T-cell (primary cell): ENCODE measurements at regions not wholly inside any gene's neighbourhood (a gene's known extent, or its start where the extent isn't known, plus 50 kb on each side); places are given as distances from the start of the nearest gene placed in this dataset.

Experiments
- ATAC-seq, 4 experiments: fragments of 200-7000 bp in 3 of 4; fragments of 150-1000 bp in 1 of 4; cut with Tn5 transposase; replicated peaks in 1 of 4; 1 replicate in 3 of 4; 2 replicates in 1 of 4; pipeline ENCODE4 v1.10.0; 2021; ENCODE audit warnings: moderate library complexity in 3 of 4, mild to moderate bottlenecking in 2 of 4, moderate number of reproducible peaks in 1 of 4
- CTCF ChIA-PET, 2 donors: fragments of 300-600 bp; sonication (Branson Sonifier 250); formaldehyde crosslinking; loops; one replicate each; lab custom pipeline; 2022; ENCODE audit warnings: antibody characterized with exemption in 2 of 2; lab: Charles Lee
- POLR2A ChIA-PET, 2 donors: fragments of 300-600 bp; sonication (Branson Sonifier 250); formaldehyde crosslinking; loops; one replicate each; lab custom pipeline; 2022; ENCODE audit warnings: antibody characterized with exemption in 2 of 2; lab: Charles Lee
- DNase-seq, 35 experiments: peaks; one replicate each; pipeline versions ENCODE4 v3.0.0 to v3.0.0-alpha.2; 2013 to 2023
- H3K27ac ChIP-seq: one replicate; pipeline ENCODE4 v1.5.1; 2013; ENCODE audit warnings: low read length
- H3K27me3 ChIP-seq, 2 experiments: replicated peaks in 1 of 2; 1 replicate in 1 of 2; 2 replicates in 1 of 2; pipeline versions ENCODE4 v1.6.1 to v1.7.0; 2013; ENCODE audit warnings: low read length in 1 of 2, mixed read lengths in 1 of 2; ENCODE audit not compliant: control insufficient read depth in 2 of 2, insufficient read depth in 2 of 2; ENCODE audit errors: extremely low read depth in 1 of 2
- H3K36me3 ChIP-seq, 2 donors: 1 replicate in 1 of 2; 2 replicates in 1 of 2; pipeline versions ENCODE4 v1.6.1 to v1.7.0; 2013; ENCODE audit warnings: low read length in 1 of 2; ENCODE audit not compliant: control insufficient read depth in 2 of 2, insufficient read depth in 1 of 2; ENCODE audit errors: extremely low read depth in 1 of 2
- H3K4me1 ChIP-seq, 2 experiments: 1 replicate in 1 of 2; 2 replicates in 1 of 2; pipeline versions ENCODE4 v1.6.1 to v1.7.0; 2013; ENCODE audit warnings: low read length in 2 of 2, mixed read lengths in 1 of 2; ENCODE audit not compliant: insufficient read depth in 2 of 2, control insufficient read depth in 1 of 2; ENCODE audit errors: extremely low read depth in 1 of 2
- H3K4me3 ChIP-seq, 2 donors: 1 replicate in 1 of 2; 2 replicates in 1 of 2; pipeline versions ENCODE4 v1.5.1 to v1.7.0; 2013; ENCODE audit warnings: mild to moderate bottlenecking in 2 of 2, low read length in 1 of 2, moderate library complexity in 1 of 2; ENCODE audit not compliant: control insufficient read depth in 1 of 2; ENCODE audit errors: extremely low read depth in 1 of 2
- H3K9me3 ChIP-seq: 2 replicates; pipeline ENCODE4 v1.7.0; 2013
- H3K27ac Mint-ChIP-seq, 2 donors: one replicate each; pipeline ENCODE4 v1.8.0; 2020 to 2021; ENCODE audit warnings: mild to moderate bottlenecking in 2 of 2, mixed read lengths in 2 of 2
- H3K27me3 Mint-ChIP-seq, 2 donors: one replicate each; pipeline ENCODE4 v1.8.0; 2021 to 2022; ENCODE audit warnings: mixed read lengths in 2 of 2
- H3K36me3 Mint-ChIP-seq: one replicate; pipeline ENCODE4 v1.8.0; 2021; ENCODE audit warnings: mixed read lengths
- H3K4me1 Mint-ChIP-seq, 3 donors: one replicate each; pipeline ENCODE4 v1.8.0; 2020 to 2022; ENCODE audit warnings: mixed read lengths in 3 of 3, mild to moderate bottlenecking in 1 of 3
- H3K4me3 Mint-ChIP-seq, 3 donors: one replicate each; pipeline ENCODE4 v1.8.0; 2020 to 2022; ENCODE audit warnings: mild to moderate bottlenecking in 3 of 3, mixed read lengths in 3 of 3, moderate library complexity in 3 of 3
- H3K9me3 Mint-ChIP-seq, 3 donors: one replicate each; pipeline ENCODE4 v1.8.0; 2020 to 2022; ENCODE audit warnings: mixed read lengths in 3 of 3
- WGBS: methylation state at CpG from one replicate; pipeline ENCODE4 v1.1.5; 2013; ENCODE audit warnings: missing lambda C conversion rate; ENCODE audit not compliant: insufficient coverage; 5-methylcytosine and 5-hydroxymethylcytosine counted together

DNA sequence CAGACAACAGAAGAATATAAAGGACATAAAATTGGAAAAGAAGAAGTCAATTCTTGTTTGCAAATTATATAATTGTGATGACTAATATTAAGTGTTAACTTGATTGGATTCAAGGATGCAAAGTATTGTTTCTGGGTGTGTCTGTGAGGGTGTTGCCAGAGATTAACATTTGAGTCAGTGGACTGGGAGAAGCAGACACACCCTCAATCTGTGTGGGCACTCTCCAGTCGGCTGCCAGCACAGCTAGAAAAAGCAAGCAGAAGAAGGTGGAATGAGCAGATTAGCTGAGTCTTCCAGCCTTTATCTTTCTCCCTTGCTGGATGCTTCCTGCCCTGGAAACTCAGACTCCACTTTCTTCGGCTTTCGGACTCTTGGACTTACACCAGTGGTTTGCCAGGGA is 51.7 kb downstream of the UBE2NL start:
- Histone ChIP-seq H3K27me3 (no peaks in the 10 kb centered on the region), H3K9me3 (no peaks in the 10 kb centered on the region), H3K36me3 (no peaks in the 10 kb centered on the region), H3K27ac (no peak overlapping the region), H3K4me1 (no peaks in the 10 kb centered on the region), H3K4me3 (no peak overlapping the region)
- ATAC-seq: no peak
- DNase-seq: no peak
- no peaks in the 10 kb centered on the region for H3K4me1 Mint-ChIP-seq
- WGBS: 100% methylated on average over 2 of the region's 3 CpGs
- ChIA-PET POLR2A (no interaction called here), CTCF (no interaction called here)
- H3K4me3 Mint-ChIP-seq: no peak overlapping the region
- no peaks in the 10 kb centered on the region for H3K36me3 Mint-ChIP-seq
- H3K9me3 Mint-ChIP-seq: peaks cover 2 to 10% (median 4%) of the 10 kb centered on the region in 3 donors
- H3K27me3 Mint-ChIP-seq: peaks cover 0 to 4% of the 10 kb centered on the region in 2 donors
- no peak overlapping the region for H3K27ac Mint-ChIP-seq

DNA sequence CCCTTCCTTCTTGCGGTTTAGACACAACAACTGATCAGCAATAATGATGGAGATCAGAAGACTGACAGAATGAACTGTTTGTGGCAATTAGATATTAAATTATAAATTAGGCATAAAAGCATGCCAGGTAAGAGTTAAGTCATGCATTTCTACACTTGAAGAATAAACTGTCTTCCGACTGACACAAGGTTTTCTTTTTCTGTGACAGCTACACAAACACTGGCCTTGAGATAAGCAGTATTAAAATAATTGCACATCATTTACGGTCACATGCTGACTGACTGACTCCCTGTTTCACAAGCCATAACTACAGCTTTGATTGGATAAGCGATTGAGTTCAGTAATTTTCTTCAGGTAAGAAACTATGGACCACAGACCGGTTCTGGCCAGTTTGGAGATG is 56.2 kb downstream of the UBE2NL start:
- no peaks in the 10 kb centered on the region for H3K4me1 ChIP-seq
- Mint-ChIP-seq H3K9me3 (peaks cover 2 to 10% (median 6%) of the 10 kb centered on the region in 3 donors), H3K27me3 (peaks cover 0 to 4% of the 10 kb centered on the region in 2 donors), H3K4me1 (no peaks in the 10 kb centered on the region), H3K27ac (no peak overlapping the region), H3K36me3 (no peaks in the 10 kb centered on the region), H3K4me3 (no peak overlapping the region)
- no peaks in the 10 kb centered on the region for H3K9me3 ChIP-seq
- ChIA-PET CTCF (no interaction called here), POLR2A (no interaction called here)
- no CpG with 5 or more reads among the region's 5 CpGs for WGBS
- ATAC-seq: no peak
- H3K27ac ChIP-seq: no peak overlapping the region
- no peak overlapping the region for H3K4me3 ChIP-seq
- no peak for DNase-seq
- H3K27me3 ChIP-seq: no peaks in the 10 kb centered on the region
- H3K36me3 ChIP-seq: no peaks in the 10 kb centered on the region

- CTCF ChIA-PET: no interaction called here
- H3K27me3 Mint-ChIP-seq: peaks cover 0 to 4% of the 10 kb centered on the region in 2 donors
- POLR2A ChIA-PET: no interaction called here
- Histone ChIP-seq H3K36me3 (no peaks in the 10 kb centered on the region), H3K4me1 (no peaks in the 10 kb centered on the region), H3K4me3 (no peak overlapping the region), H3K27me3 (no peaks in the 10 kb centered on the region), H3K9me3 (no peaks in the 10 kb centered on the region), H3K27ac (no peak overlapping the region)
- H3K4me1 Mint-ChIP-seq: no peaks in the 10 kb centered on the region
- no CpG with 5 or more reads among the region's 2 CpGs for WGBS
- no peak for DNase-seq
- H3K9me3 Mint-ChIP-seq: peaks cover 2 to 18% (median 8%) of the 10 kb centered on the region in 3 donors
- no peak overlapping the region for H3K4me3 Mint-ChIP-seq
- no peak overlapping the region for H3K27ac Mint-ChIP-seq
- no peak for ATAC-seq
- no peaks in the 10 kb centered on the region for H3K36me3 Mint-ChIP-seq
These were observed 61.3 kb downstream of the UBE2NL start for GRCh38 chrX:143945171-143945570.

GRCh38 chrX:143964549-143964948 is 80.7 kb downstream of the UBE2NL start:
- no peak overlapping the region for H3K4me3 Mint-ChIP-seq
- no peaks in the 10 kb centered on the region for H3K9me3 ChIP-seq
- no peak overlapping the region for H3K4me3 ChIP-seq
- no peaks in the 10 kb centered on the region for H3K36me3 ChIP-seq
- H3K9me3 Mint-ChIP-seq: peaks cover 0 to 13% (median 10%) of the 10 kb centered on the region in 3 donors
- H3K4me1 Mint-ChIP-seq: no peaks in the 10 kb centered on the region
- H3K27me3 Mint-ChIP-seq: no peaks in the 10 kb centered on the region
- H3K36me3 Mint-ChIP-seq: no peaks in the 10 kb centered on the region
- H3K27ac Mint-ChIP-seq: no peak overlapping the region
- H3K27ac ChIP-seq: no peak overlapping the region
- DNase-seq (no peak), ATAC-seq (no peak)
- ChIA-PET POLR2A (no interaction called here), CTCF (no interaction called here)
- H3K4me1 ChIP-seq: no peaks in the 10 kb centered on the region
- H3K27me3 ChIP-seq: no peaks in the 10 kb centered on the region
- no CpG with 5 or more reads among the region's 6 CpGs for WGBS

DNA sequence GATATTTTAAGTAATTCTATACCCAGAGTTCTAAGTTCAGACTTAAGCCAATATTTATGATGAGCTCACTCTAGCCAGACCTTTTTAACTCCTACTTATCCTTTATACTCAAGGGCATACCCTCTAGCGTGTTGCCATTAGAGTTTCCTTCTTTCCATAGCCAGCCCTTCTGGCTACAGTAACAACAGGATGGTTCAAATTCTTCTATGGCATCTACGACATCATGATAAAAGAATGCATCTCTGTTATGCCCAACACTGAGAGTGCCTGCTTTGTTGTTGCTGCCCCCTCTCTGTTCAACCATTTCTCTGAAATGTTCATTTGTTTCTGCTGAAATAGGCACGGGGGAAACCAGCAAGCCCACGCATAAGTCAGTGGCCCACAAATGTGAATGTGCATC is 104.5 kb downstream of the UBE2NL start:
- H3K27ac Mint-ChIP-seq: no peak overlapping the region
- H3K27me3 ChIP-seq: no peaks in the 10 kb centered on the region
- ChIA-PET POLR2A (no interaction called here), CTCF (no interaction called here)
- H3K4me1 ChIP-seq: no peaks in the 10 kb centered on the region
- no peaks in the 10 kb centered on the region for H3K36me3 Mint-ChIP-seq
- no peak overlapping the region for H3K4me3 Mint-ChIP-seq
- ATAC-seq: no peak
- H3K4me3 ChIP-seq: no peak overlapping the region
- 75% methylated on average over 2 of the region's 4 CpGs for WGBS
- DNase-seq: no peak
- H3K9me3 ChIP-seq: no peaks in the 10 kb centered on the region
- no peaks in the 10 kb centered on the region for H3K27me3 Mint-ChIP-seq
- no peak overlapping the region for H3K27ac ChIP-seq
- no peaks in the 10 kb centered on the region for H3K4me1 Mint-ChIP-seq
- no peaks in the 10 kb centered on the region for H3K36me3 ChIP-seq
- peaks cover 3 to 6% (median 5%) of the 10 kb centered on the region in 3 donors for H3K9me3 Mint-ChIP-seq

DNA sequence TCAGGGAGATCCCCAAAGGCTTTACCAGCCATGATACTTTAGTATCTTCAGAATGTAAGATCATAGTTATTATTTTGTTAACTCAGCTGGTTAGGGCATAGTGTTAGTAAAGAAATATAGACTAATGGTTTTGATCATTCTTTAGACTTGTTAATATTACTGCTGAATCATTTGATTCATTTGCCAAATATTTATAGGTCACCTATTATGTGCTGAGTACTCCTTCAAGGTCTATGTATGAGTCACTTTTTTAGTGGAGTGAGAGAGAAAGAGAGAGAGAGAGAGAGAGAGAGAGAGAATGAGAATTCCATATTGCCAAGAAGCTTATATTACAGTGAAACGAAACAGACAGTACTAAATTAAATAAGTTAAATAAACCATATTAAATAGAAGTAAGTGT is 110.3 kb downstream of the UBE2NL start:
- POLR2A ChIA-PET: no interaction called here

GRCh38 chrX:143998261-143998660 is 114.4 kb downstream of the UBE2NL start:
- no peaks in the 10 kb centered on the region for H3K9me3 ChIP-seq
- no peaks in the 10 kb centered on the region for H3K36me3 ChIP-seq
- Mint-ChIP-seq H3K36me3 (no peaks in the 10 kb centered on the region), H3K9me3 (peaks cover 2 to 3% (median 3%) of the 10 kb centered on the region in 3 donors), H3K27me3 (no peaks in the 10 kb centered on the region), H3K27ac (no peak overlapping the region), H3K4me1 (no peaks in the 10 kb centered on the region), H3K4me3 (no peak overlapping the region)
- POLR2A ChIA-PET: interaction anchor here in 1 of 2 donors (0.5 kb wide), 1 partner anchor 908 kb away, joined by 3 read pairs; no protein-coding TSS in a partner anchor
- CTCF ChIA-PET: no interaction called here
- no peaks in the 10 kb centered on the region for H3K27me3 ChIP-seq
- 89% methylated on average over 2 of the region's 6 CpGs for WGBS
- H3K27ac ChIP-seq: no peak overlapping the region
- H3K4me3 ChIP-seq: no peak overlapping the region
- no peak for DNase-seq
- no peak for ATAC-seq
- no peaks in the 10 kb centered on the region for H3K4me1 ChIP-seq

More for the DNA sequence above, 110.3 kb downstream of the UBE2NL start:
- H3K4me3 Mint-ChIP-seq: no peak overlapping the region
- H3K27me3 ChIP-seq: no peaks in the 10 kb centered on the region
- peaks cover 0 to 8% (median 6%) of the 10 kb centered on the region in 3 donors for H3K9me3 Mint-ChIP-seq
- no peaks in the 10 kb centered on the region for H3K36me3 Mint-ChIP-seq
- CTCF ChIA-PET: no interaction called here
- H3K9me3 ChIP-seq: no peaks in the 10 kb centered on the region
- no peaks in the 10 kb centered on the region for H3K36me3 ChIP-seq
- WGBS: no CpG with 5 or more reads among the region's 1 CpG
- H3K27me3 Mint-ChIP-seq: no peaks in the 10 kb centered on the region
- no peak overlapping the region for H3K4me3 ChIP-seq
- no peaks in the 10 kb centered on the region for H3K4me1 Mint-ChIP-seq
- H3K4me1 ChIP-seq: no peaks in the 10 kb centered on the region
- no peak overlapping the region for H3K27ac Mint-ChIP-seq
- ATAC-seq (no peak), DNase-seq (no peak)
- H3K27ac ChIP-seq: no peak overlapping the region
